Heart left ventricle (tissue), 16 donors: ENCODE measurements at regions not wholly inside any gene's neighbourhood (a gene's known extent, or its start where the extent isn't known, plus 50 kb on each side); places are given as distances from the start of the nearest gene placed in this dataset.
"Not testable (repeated sequence)": the region's sequence is repeated elsewhere in the genome, so short reads cannot be mapped to it uniquely, and the experiment has no call there.

Experiments used
- ATAC-seq, 4 donors: fragments of 200-7000 bp; cut with Tn5 transposase; one replicate each; pipeline ENCODE4 v1.9.1; 2020 to 2022; ENCODE audit warnings: moderate library complexity in 4 of 4, mild to moderate bottlenecking in 3 of 4, moderate number of reproducible peaks in 1 of 4
- DNase-seq, 5 donors: peaks; one replicate each; pipeline ENCODE4 v3.0.0-alpha.2; 2020
- H3K27ac ChIP-seq, 12 donors: fragments of 200-600 bp; sonication (generic) in 4 of 12; one replicate each; pipeline versions ENCODE4 v1.5.0 to v1.8.0; 2016 to 2022; ENCODE audit warnings: mild to moderate bottlenecking in 2 of 12
- H3K27me3 ChIP-seq, 9 donors: fragments of 200-600 bp; sonication (generic) in 2 of 9; one replicate each; pipeline versions ENCODE4 v1.5.1 to v1.8.0; 2016 to 2022; ENCODE audit warnings: mild to moderate bottlenecking in 3 of 9
- H3K36me3 ChIP-seq, 9 donors: fragments of 200-600 bp; sonication (generic) in 2 of 9; one replicate each; pipeline versions ENCODE4 v1.5.0 to v1.8.0; 2018 to 2022; ENCODE audit warnings: mild to moderate bottlenecking in 2 of 9
- H3K4me1 ChIP-seq, 12 donors: fragments of 200-600 bp; sonication (generic) in 4 of 12; one replicate each; pipeline versions ENCODE4 v1.5.0 to v1.8.0; 2016 to 2022; ENCODE audit warnings: mild to moderate bottlenecking in 3 of 12
- H3K4me3 ChIP-seq, 12 donors: fragments of 200-600 bp; sonication (generic) in 4 of 12; one replicate each; pipeline versions ENCODE4 v1.5.0 to v1.8.0; 2017 to 2022; ENCODE audit warnings: mild to moderate bottlenecking in 9 of 12, moderate library complexity in 4 of 12
- H3K9me3 ChIP-seq, 12 donors: fragments of 200-600 bp; sonication (generic) in 4 of 12; one replicate each; pipeline versions ENCODE4 v1.5.0 to v1.8.0; 2016 to 2022; ENCODE audit warnings: mild to moderate bottlenecking in 1 of 12
- POLR2A ChIP-seq, 2 donors: fragments of 450-650 bp; IDR thresholded peaks; one replicate each; pipeline ENCODE4 v1.6.1; 2017; ENCODE audit warnings: antibody characterized with exemption in 2 of 2, mild to moderate bottlenecking in 2 of 2, moderate library complexity in 2 of 2
- WGBS, 4 donors: extraction: QIAGEN DNeasy Blood & Tissue Kit in 2 of 4; methylation state at CpG; one replicate each; pipeline versions ENCODE4 v1.1.5 to v1.1.7; 2013 to 2018; 5-methylcytosine and 5-hydroxymethylcytosine counted together
- intact Hi-C, 10 donors: fragments of 100-400 bp; cut with DNase I; formaldehyde crosslinking; loops; one replicate each; pipeline versions ENCODE4 v1.11.1 to v1.14.2; 2022
- TF ChIP-seq, protein P1 (sequence below), 12 donors: fragments of 200-600 bp; sonication (generic) in 4 of 12; IDR thresholded peaks; one replicate each; pipeline versions ENCODE4 v1.5.0 to v1.8.0; 2018 to 2022; ENCODE audit warnings: antibody characterized with exemption in 12 of 12, mild to moderate bottlenecking in 5 of 12
- donor health status: ischemic (EF 13 %, LVEDD 7.1; RV severe dilation, severe dysfunction).
- donor health status: healthy with polysubstance abuse.
- donor health status: DM: no; HTN: yes; CAD: no.
- donor health status: DM: no; HTN: no; CAD: no.
- donor health status: ischemic (EF 25% LVEDD 6.9; RV normal size, moderate dysfunction).
- donor health status: ischemic (EF 25% LVEDD 5.7; RV mildly dilated, moderate dysfunction).
- donor health status: healthy.
- donor health status: DM: yes; HTN: yes; CAD: no.
- donor health status: ischemic (EF 35%, LVEDD 5.7; RV mildly dilated, moderate dysfunction).
- donor health status: nonischemic (EF 11% LVEDD 7.7; RV severe dilation, severe dysfunction).
- donor health status: DM: yes; HTN: yes; CAD: no.
- donor health status: PGD.
- donor health status: ischemic (EF 29% LVEDD 5.4; RV normal size, mild dysfunction).
- donor health status: nonischemic (EF 23%, LVEDD 6.1; RV moderate dilation, normal function).

DNA sequence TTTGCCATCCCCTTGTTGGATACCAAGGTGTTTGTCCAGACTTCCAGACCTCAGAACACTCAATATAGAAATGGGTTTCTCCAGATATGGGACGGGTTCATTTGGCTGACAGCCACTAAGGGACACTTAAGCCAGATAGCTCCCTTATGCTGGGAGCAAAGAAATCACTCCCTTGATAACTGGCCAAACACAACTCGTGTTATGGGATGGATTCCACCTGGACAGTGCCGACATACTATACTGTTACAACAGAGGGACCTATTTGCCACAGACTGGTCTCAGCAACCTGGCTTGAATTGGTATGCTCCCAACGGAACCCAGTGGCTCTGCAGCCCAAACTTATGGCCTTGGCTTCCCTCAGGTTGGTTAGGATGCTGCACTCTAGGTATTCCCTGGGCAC, 114.0 kb upstream of the PLCL2 start:
- H3K4me1 ChIP-seq = peaks cover 0 to 38% (median 19%) of the 10 kb centered on the region in 12 donors
- no peaks in the 10 kb centered on the region for H3K27me3 ChIP-seq
- ATAC-seq (peak in 3 of 4 donors; percentile 9 to 41 (median 11)), DNase-seq (no peak)
- peak overlapping the region in 11 of 12 donors; percentile 3 to 90 (median 76) for H3K27ac ChIP-seq
- H3K9me3 ChIP-seq = no peaks in the 10 kb centered on the region
- WGBS, 4 donors = 30 to 52% (median 48%) methylated on average over 4 of the region's 4 CpGs
- no peaks in the 10 kb centered on the region for H3K36me3 ChIP-seq
- TF ChIP-seq POLR2A (IDR thresholded peaks at IDR 0.05) = no peak
- TF ChIP-seq, protein P1, sequence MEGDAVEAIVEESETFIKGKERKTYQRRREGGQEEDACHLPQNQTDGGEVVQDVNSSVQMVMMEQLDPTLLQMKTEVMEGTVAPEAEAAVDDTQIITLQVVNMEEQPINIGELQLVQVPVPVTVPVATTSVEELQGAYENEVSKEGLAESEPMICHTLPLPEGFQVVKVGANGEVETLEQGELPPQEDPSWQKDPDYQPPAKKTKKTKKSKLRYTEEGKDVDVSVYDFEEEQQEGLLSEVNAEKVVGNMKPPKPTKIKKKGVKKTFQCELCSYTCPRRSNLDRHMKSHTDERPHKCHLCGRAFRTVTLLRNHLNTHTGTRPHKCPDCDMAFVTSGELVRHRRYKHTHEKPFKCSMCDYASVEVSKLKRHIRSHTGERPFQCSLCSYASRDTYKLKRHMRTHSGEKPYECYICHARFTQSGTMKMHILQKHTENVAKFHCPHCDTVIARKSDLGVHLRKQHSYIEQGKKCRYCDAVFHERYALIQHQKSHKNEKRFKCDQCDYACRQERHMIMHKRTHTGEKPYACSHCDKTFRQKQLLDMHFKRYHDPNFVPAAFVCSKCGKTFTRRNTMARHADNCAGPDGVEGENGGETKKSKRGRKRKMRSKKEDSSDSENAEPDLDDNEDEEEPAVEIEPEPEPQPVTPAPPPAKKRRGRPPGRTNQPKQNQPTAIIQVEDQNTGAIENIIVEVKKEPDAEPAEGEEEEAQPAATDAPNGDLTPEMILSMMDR (IDR thresholded peaks at IDR 0.05) = no peak
- no peak overlapping the region for H3K4me3 ChIP-seq
- intact Hi-C loops = no loop called here

DNA sequence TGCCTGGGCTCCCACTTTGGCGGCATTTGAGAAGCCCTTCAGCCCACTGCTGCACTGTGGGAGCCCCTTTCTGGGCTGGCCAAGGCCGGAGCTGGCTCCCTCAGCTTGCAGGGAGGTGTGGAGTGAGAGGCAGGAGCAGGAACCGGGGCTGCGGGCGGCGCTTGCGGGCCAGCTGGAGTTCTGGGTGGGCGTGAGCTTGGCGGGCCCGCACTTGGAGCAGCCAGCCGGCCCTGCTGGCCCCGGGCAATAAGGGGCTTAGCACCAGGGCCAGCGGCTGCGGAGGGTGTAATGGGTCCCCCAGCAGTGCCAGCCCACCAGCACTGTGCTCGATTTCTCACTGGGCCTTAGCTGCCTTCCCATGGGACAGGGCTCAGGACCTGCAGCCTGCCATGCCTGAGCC, 111.2 kb upstream of the PLCL2 start:
- H3K9me3 ChIP-seq, H3K4me3 ChIP-seq, intact Hi-C loops, H3K27ac ChIP-seq, H3K27me3 ChIP-seq, DNase-seq, H3K36me3 ChIP-seq, ATAC-seq: not testable (repeated sequence)
- 50 to 96% (median 85%) methylated on average over 4 to 15 of the region's 15 CpGs for WGBS, 4 donors
- H3K4me1 ChIP-seq = peaks cover 0 to 32% (median 15%) of the 10 kb centered on the region in 12 donors

DNA sequence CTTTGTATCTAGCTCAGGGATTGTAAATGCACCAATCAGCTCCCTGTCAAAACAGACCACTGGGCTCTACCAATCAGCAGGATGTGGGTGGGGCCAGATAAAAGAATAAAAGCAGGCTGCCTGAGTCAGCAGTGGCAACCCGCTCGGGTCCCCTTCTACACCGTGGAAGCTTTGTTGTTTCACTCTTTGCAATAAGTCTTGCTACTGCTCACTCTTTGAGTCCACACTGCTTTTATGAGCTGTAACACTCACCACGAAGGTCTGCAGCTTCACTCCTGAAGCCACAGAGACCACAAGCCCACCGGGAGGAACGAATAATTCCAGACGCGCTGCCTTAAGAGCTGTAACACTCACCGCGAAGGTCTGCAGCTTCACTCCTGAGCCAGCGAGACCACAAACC, 110.2 kb upstream of the PLCL2 start:
- ATAC-seq, H3K9me3 ChIP-seq, H3K36me3 ChIP-seq, DNase-seq, H3K27me3 ChIP-seq, H3K4me3 ChIP-seq, intact Hi-C loops, H3K27ac ChIP-seq: not testable (repeated sequence)
- 85 to 95% (median 90%) methylated on average over 11 of the region's 11 CpGs for WGBS, 4 donors
- H3K4me1 ChIP-seq = peaks cover 0 to 22% (median 8%) of the 10 kb centered on the region in 12 donors

DNA sequence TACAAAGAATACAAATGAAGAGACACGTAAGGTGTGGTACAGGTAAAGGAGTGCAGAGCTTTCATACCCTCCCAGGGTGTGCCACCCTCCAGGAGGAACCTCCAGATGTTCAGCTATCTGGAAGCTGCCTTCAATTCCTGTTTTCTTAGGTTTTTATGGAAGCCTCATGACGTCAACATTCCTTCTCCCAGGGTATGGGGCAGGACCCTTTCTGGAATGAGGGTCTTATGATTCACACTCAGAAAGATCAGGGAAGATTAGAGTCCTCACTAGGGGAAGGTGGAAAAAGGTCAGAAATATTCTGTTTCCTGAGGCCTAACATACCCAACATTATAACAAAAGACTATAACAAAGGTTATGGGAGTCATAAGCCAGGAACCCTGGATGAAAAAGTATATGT, 99.8 kb upstream of the PLCL2 start:
- 80 to 91% (median 88%) methylated on average over 2 of the region's 2 CpGs for WGBS, 4 donors

DNA sequence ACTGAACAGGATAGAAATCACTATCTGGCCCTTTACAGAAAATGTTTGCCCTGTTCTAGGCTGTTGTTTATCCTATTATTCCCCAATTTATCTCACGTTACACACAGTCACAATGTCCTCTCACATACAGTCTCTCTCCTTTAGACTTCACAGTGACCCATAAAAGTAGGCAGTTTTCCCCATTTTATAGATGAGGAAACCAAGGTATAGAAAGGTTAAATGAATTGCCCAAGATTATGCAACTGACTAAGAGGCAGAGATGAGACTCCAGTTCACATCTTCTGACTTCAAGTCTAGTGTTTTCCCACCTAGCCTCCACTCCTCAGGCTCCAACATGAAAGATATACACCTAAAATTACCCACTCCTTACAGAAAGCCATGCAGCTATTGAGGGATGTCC, 99.3 kb upstream of the PLCL2 start:
- Histone ChIP-seq H3K9me3 (no peaks in the 10 kb centered on the region), H3K4me3 (no peak overlapping the region), H3K27me3 (no peaks in the 10 kb centered on the region), H3K27ac (no peak overlapping the region), H3K4me1 (peaks cover 0 to 22% (median 3%) of the 10 kb centered on the region in 12 donors), H3K36me3 (no peaks in the 10 kb centered on the region)
- TF ChIP-seq POLR2A (IDR thresholded peaks at IDR 0.05) = no peak
- DNase-seq (no peak), ATAC-seq (no peak)
- intact Hi-C loops = no loop called here
- 88 to 92% (median 91%) methylated on average over 1 of the region's 1 CpG for WGBS, 4 donors

More for the DNA sequence above, 99.8 kb upstream of the PLCL2 start:
- H3K4me3 ChIP-seq = no peak overlapping the region
- peaks cover 0 to 17% (median under 1%) of the 10 kb centered on the region in 12 donors for H3K4me1 ChIP-seq
- ATAC-seq = no peak
- no peak overlapping the region for H3K27ac ChIP-seq
- no peaks in the 10 kb centered on the region for H3K9me3 ChIP-seq
- no peaks in the 10 kb centered on the region for H3K27me3 ChIP-seq
- intact Hi-C loops = no loop called here
- DNase-seq = no peak
- TF ChIP-seq POLR2A (IDR thresholded peaks at IDR 0.05) = no peak
- TF ChIP-seq, protein P1 (IDR thresholded peaks at IDR 0.05) = no peak
- no peaks in the 10 kb centered on the region for H3K36me3 ChIP-seq

DNA sequence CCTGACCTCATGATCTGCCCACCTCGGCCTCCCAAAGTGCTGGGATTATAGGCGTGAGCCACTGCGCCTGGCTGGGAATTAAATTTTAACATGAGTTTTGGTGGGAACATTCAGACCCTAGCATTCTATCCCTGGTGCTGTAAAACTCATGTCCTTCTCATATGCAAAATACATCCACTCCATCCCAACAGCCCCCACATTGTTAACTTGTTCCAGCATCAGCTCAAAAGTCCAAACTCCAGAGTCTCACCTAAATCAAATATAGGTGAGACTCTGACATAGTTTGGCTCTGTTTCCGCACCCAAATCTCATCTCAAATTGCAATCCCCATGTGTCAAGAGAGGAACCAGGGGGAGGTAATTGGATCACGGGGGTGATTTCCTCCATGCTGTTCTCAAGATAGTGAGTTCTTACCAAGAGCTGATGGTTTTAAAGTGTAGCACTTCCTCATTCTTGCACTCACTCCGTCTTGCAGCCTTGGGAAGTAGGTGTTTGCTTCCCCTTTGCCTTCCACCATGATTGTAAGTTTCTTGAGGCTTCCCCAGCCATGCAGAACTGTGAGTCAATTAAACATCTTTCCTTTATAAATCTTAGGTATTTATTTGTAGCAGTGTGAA, 96.2 kb upstream of the PLCL2 start:
- Histone ChIP-seq H3K36me3 (no peaks in the 10 kb centered on the region), H3K27ac (no peak overlapping the region), H3K27me3 (no peaks in the 10 kb centered on the region), H3K9me3 (no peaks in the 10 kb centered on the region), H3K4me3 (no peak overlapping the region), H3K4me1 (peaks cover 0 to 24% (median 3%) of the 10 kb centered on the region in 12 donors)
- intact Hi-C loops = no loop called here
- no peak for TF ChIP-seq POLR2A (IDR thresholded peaks at IDR 0.05)
- TF ChIP-seq, protein P1 (IDR thresholded peaks at IDR 0.05) = no peak
- WGBS, 4 donors = 84 to 89% (median 86%) methylated on average over 6 of the region's 6 CpGs
- no peak for ATAC-seq
- DNase-seq = no peak
